ENCODE measurements at regions not wholly inside any gene's neighbourhood (a gene's known extent, or its start where the extent isn't known, plus 50 kb on each side); places are given as distances from the start of the nearest gene placed in this dataset.
A peak's percentile ranks its signal among the peaks of the same experiment; 100 is the strongest.

- no peak for DNase-seq
Measured at GRCh38 chr17:71315568-71315967, 805.3 kb upstream of the SOX9 start.

- DNase-seq: no peak
Measured at GRCh38 chr17:71316176-71316897, 804.5 kb upstream of the SOX9 start.

- DNase-seq: no peak
Measured at GRCh38 chr17:71320009-71320796, 800.6 kb upstream of the SOX9 start.

GRCh38 chr17:71325117-71325516, 795.7 kb upstream of the SOX9 start:
- DNase-seq: no peak

- no peak for DNase-seq
Measured at GRCh38 chr17:71325886-71326285, 794.9 kb upstream of the SOX9 start.

GRCh38 chr17:71327376-71328059, 793.3 kb upstream of the SOX9 start:
- no peak for DNase-seq

GRCh38 chr17:71329310-71330098, 791.3 kb upstream of the SOX9 start:
- peak; percentile 22 for DNase-seq

GRCh38 chr17:71330099-71330375, 790.8 kb upstream of the SOX9 start:
- DNase-seq: no peak

- DNase-seq: no peak
Measured at GRCh38 chr17:71331754-71332325, 789.0 kb upstream of the SOX9 start.

- DNase-seq: no peak
Measured at GRCh38 chr17:71334048-71334751, 786.6 kb upstream of the SOX9 start.

- no peak for DNase-seq
Measured at GRCh38 chr17:71335212-71335611, 785.6 kb upstream of the SOX9 start.

- DNase-seq: no peak
Measured at GRCh38 chr17:71337938-71338337, 782.9 kb upstream of the SOX9 start.

GRCh38 chr17:71338396-71338795, 782.4 kb upstream of the SOX9 start:
- DNase-seq: no peak

GRCh38 chr17:71339206-71339605, 781.6 kb upstream of the SOX9 start:
- no peak for DNase-seq

- DNase-seq: no peak
Measured at GRCh38 chr17:71342737-71343136, 778.1 kb upstream of the SOX9 start.

- DNase-seq: no peak
Measured at GRCh38 chr17:71349908-71350600, 770.8 kb upstream of the SOX9 start.

GRCh38 chr17:71360301-71360700, 760.5 kb upstream of the SOX9 start:
- no peak for DNase-seq

- DNase-seq: no peak
Measured at GRCh38 chr17:71361656-71362450, 759.0 kb upstream of the SOX9 start.

- DNase-seq: no peak
Measured at GRCh38 chr17:71363661-71364060, 757.2 kb upstream of the SOX9 start.

- no peak for DNase-seq
Measured at GRCh38 chr17:71371809-71372208, 749.0 kb upstream of the SOX9 start.

- DNase-seq: no peak
Measured at GRCh38 chr17:71375948-71376347, 744.9 kb upstream of the SOX9 start.

Measured in DMS153 (cell line).